ENCODE measurements at regions not wholly inside any gene's neighbourhood (a gene's known extent, or its start where the extent isn't known, plus 50 kb on each side); places are given as distances from the start of the nearest gene placed in this dataset.

DNA sequence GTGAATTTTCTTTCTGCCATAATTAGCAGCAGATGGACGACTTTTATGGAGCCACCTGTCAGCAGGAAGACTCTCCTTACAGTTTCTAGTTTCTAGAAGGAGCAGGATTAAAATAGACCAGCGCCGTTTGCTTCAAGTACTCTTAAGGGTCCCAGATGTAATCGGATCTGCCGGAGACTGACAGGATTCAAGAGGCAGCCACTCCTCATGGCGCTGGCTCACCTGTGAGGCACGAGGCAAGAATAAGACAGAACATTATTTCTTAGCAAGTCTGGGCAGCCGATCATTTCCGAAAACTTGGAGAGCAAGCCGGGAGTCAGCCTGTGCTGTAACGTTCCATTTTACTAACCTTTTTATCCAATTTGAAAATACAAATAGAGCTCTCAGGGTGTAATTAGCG, 410.4 kb upstream of the RORA start:
- no peaks in the 10 kb centered on the region for H3K9me3 ChIP-seq (ENCODE audit: low read depth)
- DNase-seq (ENCODE audit: low spot score): no peak
- no peaks in the 10 kb centered on the region for H3K4me1 ChIP-seq (ENCODE audit: insufficient read depth)
- no peak overlapping the region for H3K4me3 ChIP-seq
- H3K79me2 ChIP-seq: no peaks in the 10 kb centered on the region
- no peak overlapping the region for H3K27ac ChIP-seq
- no peaks in the 10 kb centered on the region for H3K9me2 ChIP-seq (replicated peaks; ENCODE audit: insufficient read depth)
- no peaks in the 10 kb centered on the region for H3K36me3 ChIP-seq (replicated peaks; ENCODE audit: insufficient read depth, low read depth)
- no peaks in the 10 kb centered on the region for H4K20me1 ChIP-seq (ENCODE audit: insufficient read depth, poor library complexity, severe bottlenecking)
- no peak for TF ChIP-seq CTCF (IDR thresholded peaks at IDR 0.05; ENCODE audit: poor library complexity)
- TF ChIP-seq EZH2phosphoT487 (IDR thresholded peaks at IDR 0.05; ENCODE audit: low read depth, severe bottlenecking, unreplicated experiment): no peak
- no peak for TF ChIP-seq EZH2 (IDR thresholded peaks at IDR 0.05; ENCODE audit: borderline replicate concordance)
- no peak overlapping the region for H2AFZ ChIP-seq
- H3K27me3 ChIP-seq: no peaks in the 10 kb centered on the region
- 56% methylated on average over 12 of the region's 12 CpGs for WGBS (ENCODE audit: low lambda C conversion rate, missing lambda C conversion rate)
- H3K4me2 ChIP-seq: no peak overlapping the region

GRCh38 chr15:61634837-61635236, 405.7 kb upstream of the RORA start:
- Histone ChIP-seq H3K9me3 (ENCODE audit: low read depth) (no peaks in the 10 kb centered on the region), H3K4me2 (no peak overlapping the region), H3K9me2 (replicated peaks; ENCODE audit: insufficient read depth) (no peaks in the 10 kb centered on the region), H3K4me3 (no peak overlapping the region), H2AFZ (no peak overlapping the region), H4K20me1 (ENCODE audit: insufficient read depth, poor library complexity, severe bottlenecking) (no peaks in the 10 kb centered on the region), H3K27me3 (no peaks in the 10 kb centered on the region), H3K36me3 (replicated peaks; ENCODE audit: insufficient read depth, low read depth) (no peaks in the 10 kb centered on the region), H3K4me1 (ENCODE audit: insufficient read depth) (no peaks in the 10 kb centered on the region), H3K79me2 (no peaks in the 10 kb centered on the region), H3K27ac (no peak overlapping the region)
- TF ChIP-seq EZH2phosphoT487 (IDR thresholded peaks at IDR 0.05; ENCODE audit: low read depth, severe bottlenecking, unreplicated experiment): no peak
- TF ChIP-seq CTCF (IDR thresholded peaks at IDR 0.05; ENCODE audit: poor library complexity): no peak
- TF ChIP-seq EZH2 (IDR thresholded peaks at IDR 0.05; ENCODE audit: borderline replicate concordance): no peak
- no peak for DNase-seq (ENCODE audit: low spot score)
- WGBS (ENCODE audit: low lambda C conversion rate, missing lambda C conversion rate): 95% methylated on average over 1 of the region's 1 CpG

GRCh38 chr15:61633951-61634350, 404.8 kb upstream of the RORA start:
- WGBS (ENCODE audit: low lambda C conversion rate, missing lambda C conversion rate): 94% methylated on average over 4 of the region's 4 CpGs

More at GRCh38 chr15:61633951-61634350, 404.8 kb upstream of the RORA start:
- Histone ChIP-seq H3K27me3 (no peaks in the 10 kb centered on the region), H3K79me2 (no peaks in the 10 kb centered on the region), H2AFZ (no peak overlapping the region), H3K4me1 (ENCODE audit: insufficient read depth) (no peaks in the 10 kb centered on the region), H3K36me3 (replicated peaks; ENCODE audit: insufficient read depth, low read depth) (no peaks in the 10 kb centered on the region), H3K4me3 (no peak overlapping the region), H3K9me2 (replicated peaks; ENCODE audit: insufficient read depth) (no peaks in the 10 kb centered on the region), H3K4me2 (no peak overlapping the region), H3K27ac (no peak overlapping the region), H4K20me1 (ENCODE audit: insufficient read depth, poor library complexity, severe bottlenecking) (no peaks in the 10 kb centered on the region), H3K9me3 (ENCODE audit: low read depth) (no peaks in the 10 kb centered on the region)
- DNase-seq (ENCODE audit: low spot score): no peak
- TF ChIP-seq EZH2phosphoT487 (IDR thresholded peaks at IDR 0.05; ENCODE audit: low read depth, severe bottlenecking, unreplicated experiment): no peak
- no peak for TF ChIP-seq CTCF (IDR thresholded peaks at IDR 0.05; ENCODE audit: poor library complexity)
- TF ChIP-seq EZH2 (IDR thresholded peaks at IDR 0.05; ENCODE audit: borderline replicate concordance): no peak
